ENCODE measurements at regions not wholly inside any gene's neighbourhood (a gene's known extent, or its start where the extent isn't known, plus 50 kb on each side); places are given as distances from the start of the nearest gene placed in this dataset.

GRCh38 chr17:51456942-51457341, 196.6 kb downstream of the UTP18 start:
- H3K27ac ChIP-seq (ENCODE audit: low read length, poor library complexity, severe bottlenecking) = no peak overlapping the region
- no peak overlapping the region for H2AK5ac ChIP-seq (ENCODE audit: low read length, severe bottlenecking)
- no peak overlapping the region for H3K18ac ChIP-seq (ENCODE audit: low read depth in 1 of 2, low read length in 2 of 2)
- no peak overlapping the region for H4K8ac ChIP-seq (ENCODE audit: low read length)
- no peaks in the 10 kb centered on the region for H3K79me1 ChIP-seq (replicated peaks; ENCODE audit: low read length, poor library complexity, severe bottlenecking)
- H3K4ac ChIP-seq (ENCODE audit: low read depth in 1 of 2, low read length in 2 of 2) = no peak overlapping the region
- no peaks in the 10 kb centered on the region for H3K27me3 ChIP-seq (ENCODE audit: control insufficient read depth in 1 of 2, insufficient read depth in 1 of 2, low read length in 2 of 2)
- H2BK120ac ChIP-seq (ENCODE audit: low read depth, low read length) = no peak overlapping the region
- no peak overlapping the region for H2BK5ac ChIP-seq (ENCODE audit: low read depth, low read length, poor library complexity, severe bottlenecking)
- no peak overlapping the region for H3K14ac ChIP-seq (ENCODE audit: low read length in 2 of 2)
- no peak overlapping the region for H3K9ac ChIP-seq (ENCODE audit: low read length)
- no peak overlapping the region for H3K23ac ChIP-seq (ENCODE audit: low read length in 2 of 2)
- no peaks in the 10 kb centered on the region for H3K36me3 ChIP-seq (ENCODE audit: control insufficient read depth in 1 of 2, insufficient read depth in 2 of 2, low read depth in 1 of 2, low read length in 2 of 2)
- no peak overlapping the region for H3K4me2 ChIP-seq (ENCODE audit: low read length, poor library complexity, severe bottlenecking)
- no peak for DNase-seq
- H3K9me3 ChIP-seq (ENCODE audit: control insufficient read depth, low read length) = no peaks in the 10 kb centered on the region
- WGBS = 40% methylated on average over 1 of the region's 1 CpG
- H2AFZ ChIP-seq (ENCODE audit: low read depth, low read length) = no peak overlapping the region
- H2BK12ac ChIP-seq (ENCODE audit: low read length in 2 of 2) = no peak overlapping the region
- H2BK15ac ChIP-seq (ENCODE audit: low read depth, poor library complexity, severe bottlenecking) = no peak overlapping the region
- H3K4me3 ChIP-seq (ENCODE audit: insufficient read depth in 1 of 2, low read depth in 1 of 2, low read length in 2 of 2) = no peak overlapping the region
- no peaks in the 10 kb centered on the region for H3K4me1 ChIP-seq (ENCODE audit: control insufficient read depth, insufficient read depth, low read depth, low read length)
- H4K91ac ChIP-seq (ENCODE audit: low read length) = no peak overlapping the region

GRCh38 chr17:51461578-51462004, 201.2 kb downstream of the UTP18 start:
- peak; percentile 6 for DNase-seq
- H3K27me3 ChIP-seq (ENCODE audit: control insufficient read depth in 1 of 2, insufficient read depth in 1 of 2, low read length in 2 of 2) = no peaks in the 10 kb centered on the region
- H2BK120ac ChIP-seq (ENCODE audit: low read depth, low read length) = no peak overlapping the region
- no peak overlapping the region for H2BK15ac ChIP-seq (ENCODE audit: low read depth, poor library complexity, severe bottlenecking)
- no peak overlapping the region for H2BK12ac ChIP-seq (ENCODE audit: low read length in 2 of 2)
- H3K4me2 ChIP-seq (ENCODE audit: low read length, poor library complexity, severe bottlenecking) = no peak overlapping the region
- H2BK5ac ChIP-seq (ENCODE audit: low read depth, low read length, poor library complexity, severe bottlenecking) = no peak overlapping the region
- H3K23ac ChIP-seq (ENCODE audit: low read length in 2 of 2) = no peak overlapping the region
- no peaks in the 10 kb centered on the region for H3K9me3 ChIP-seq (ENCODE audit: control insufficient read depth, low read length)
- H3K14ac ChIP-seq (ENCODE audit: low read length in 2 of 2) = no peak overlapping the region
- H3K18ac ChIP-seq (ENCODE audit: low read depth in 1 of 2, low read length in 2 of 2) = no peak overlapping the region
- no peaks in the 10 kb centered on the region for H3K4me1 ChIP-seq (ENCODE audit: control insufficient read depth, insufficient read depth, low read depth, low read length)
- no peak overlapping the region for H3K4me3 ChIP-seq (ENCODE audit: insufficient read depth in 1 of 2, low read depth in 1 of 2, low read length in 2 of 2)
- no peak overlapping the region for H3K9ac ChIP-seq (ENCODE audit: low read length)
- H2AFZ ChIP-seq (ENCODE audit: low read depth, low read length) = no peak overlapping the region
- H3K27ac ChIP-seq (ENCODE audit: low read length, poor library complexity, severe bottlenecking) = no peak overlapping the region
- H4K8ac ChIP-seq (ENCODE audit: low read length) = no peak overlapping the region
- H3K4ac ChIP-seq (ENCODE audit: low read depth in 1 of 2, low read length in 2 of 2) = no peak overlapping the region
- H3K36me3 ChIP-seq (ENCODE audit: control insufficient read depth in 1 of 2, insufficient read depth in 2 of 2, low read depth in 1 of 2, low read length in 2 of 2) = no peaks in the 10 kb centered on the region
- H2AK5ac ChIP-seq (ENCODE audit: low read length, severe bottlenecking) = no peak overlapping the region
- H4K91ac ChIP-seq (ENCODE audit: low read length) = no peak overlapping the region
- no peaks in the 10 kb centered on the region for H3K79me1 ChIP-seq (replicated peaks; ENCODE audit: low read length, poor library complexity, severe bottlenecking)
- WGBS = 46% methylated on average over 11 of the region's 11 CpGs

GRCh38 chr17:51463353-51463752, 203.0 kb downstream of the UTP18 start:
- Histone ChIP-seq H3K4ac (ENCODE audit: low read depth in 1 of 2, low read length in 2 of 2) (no peak overlapping the region), H4K91ac (ENCODE audit: low read length) (no peak overlapping the region)

GRCh38 chr17:51467336-51467735, 207.0 kb downstream of the UTP18 start:
- H2BK5ac ChIP-seq (ENCODE audit: low read depth, low read length, poor library complexity, severe bottlenecking) = no peak overlapping the region
- 88% methylated on average over 1 of the region's 1 CpG for WGBS
- H3K4ac ChIP-seq (ENCODE audit: low read depth in 1 of 2, low read length in 2 of 2) = no peak overlapping the region
- no peaks in the 10 kb centered on the region for H3K4me1 ChIP-seq (ENCODE audit: control insufficient read depth, insufficient read depth, low read depth, low read length)
- DNase-seq = no peak
- no peak overlapping the region for H2AFZ ChIP-seq (ENCODE audit: low read depth, low read length)
- H2BK12ac ChIP-seq (ENCODE audit: low read length in 2 of 2) = no peak overlapping the region
- no peaks in the 10 kb centered on the region for H3K27me3 ChIP-seq (ENCODE audit: control insufficient read depth in 1 of 2, insufficient read depth in 1 of 2, low read length in 2 of 2)
- H3K14ac ChIP-seq (ENCODE audit: low read length in 2 of 2) = no peak overlapping the region
- no peak overlapping the region for H2AK5ac ChIP-seq (ENCODE audit: low read length, severe bottlenecking)
- no peak overlapping the region for H4K8ac ChIP-seq (ENCODE audit: low read length)
- H3K36me3 ChIP-seq (ENCODE audit: control insufficient read depth in 1 of 2, insufficient read depth in 2 of 2, low read depth in 1 of 2, low read length in 2 of 2) = no peaks in the 10 kb centered on the region
- no peaks in the 10 kb centered on the region for H3K9me3 ChIP-seq (ENCODE audit: control insufficient read depth, low read length)
- H3K23ac ChIP-seq (ENCODE audit: low read length in 2 of 2) = no peak overlapping the region
- H3K4me2 ChIP-seq (ENCODE audit: low read length, poor library complexity, severe bottlenecking) = no peak overlapping the region
- no peaks in the 10 kb centered on the region for H3K79me1 ChIP-seq (replicated peaks; ENCODE audit: low read length, poor library complexity, severe bottlenecking)
- no peak overlapping the region for H4K91ac ChIP-seq (ENCODE audit: low read length)
- H3K9ac ChIP-seq (ENCODE audit: low read length) = no peak overlapping the region
- no peak overlapping the region for H3K4me3 ChIP-seq (ENCODE audit: insufficient read depth in 1 of 2, low read depth in 1 of 2, low read length in 2 of 2)
- no peak overlapping the region for H2BK120ac ChIP-seq (ENCODE audit: low read depth, low read length)
- no peak overlapping the region for H2BK15ac ChIP-seq (ENCODE audit: low read depth, poor library complexity, severe bottlenecking)
- H3K27ac ChIP-seq (ENCODE audit: low read length, poor library complexity, severe bottlenecking) = no peak overlapping the region
- no peak overlapping the region for H3K18ac ChIP-seq (ENCODE audit: low read depth in 1 of 2, low read length in 2 of 2)

More at GRCh38 chr17:51463353-51463752, 203.0 kb downstream of the UTP18 start:
- Histone ChIP-seq H2BK15ac (ENCODE audit: low read depth, poor library complexity, severe bottlenecking) (no peak overlapping the region), H4K8ac (ENCODE audit: low read length) (no peak overlapping the region), H3K23ac (ENCODE audit: low read length in 2 of 2) (no peak overlapping the region), H3K4me1 (ENCODE audit: control insufficient read depth, insufficient read depth, low read depth, low read length) (no peaks in the 10 kb centered on the region), H3K79me1 (replicated peaks; ENCODE audit: low read length, poor library complexity, severe bottlenecking) (no peaks in the 10 kb centered on the region), H3K4me3 (ENCODE audit: insufficient read depth in 1 of 2, low read depth in 1 of 2, low read length in 2 of 2) (no peak overlapping the region), H3K9ac (ENCODE audit: low read length) (no peak overlapping the region), H2BK5ac (ENCODE audit: low read depth, low read length, poor library complexity, severe bottlenecking) (no peak overlapping the region), H3K36me3 (ENCODE audit: control insufficient read depth in 1 of 2, insufficient read depth in 2 of 2, low read depth in 1 of 2, low read length in 2 of 2) (no peaks in the 10 kb centered on the region), H3K14ac (ENCODE audit: low read length in 2 of 2) (no peak overlapping the region), H3K18ac (ENCODE audit: low read depth in 1 of 2, low read length in 2 of 2) (no peak overlapping the region), H2AK5ac (ENCODE audit: low read length, severe bottlenecking) (no peak overlapping the region), H2BK120ac (ENCODE audit: low read depth, low read length) (no peak overlapping the region), H2BK12ac (ENCODE audit: low read length in 2 of 2) (no peak overlapping the region), H3K4me2 (ENCODE audit: low read length, poor library complexity, severe bottlenecking) (no peak overlapping the region), H3K27me3 (ENCODE audit: control insufficient read depth in 1 of 2, insufficient read depth in 1 of 2, low read length in 2 of 2) (no peaks in the 10 kb centered on the region), H3K27ac (ENCODE audit: low read length, poor library complexity, severe bottlenecking) (no peak overlapping the region), H3K9me3 (ENCODE audit: control insufficient read depth, low read length) (no peaks in the 10 kb centered on the region), H2AFZ (ENCODE audit: low read depth, low read length) (no peak overlapping the region)
- no peak for DNase-seq
- 87% methylated on average over 7 of the region's 8 CpGs for WGBS
